BLaER1 (cell line): ENCODE measurements at regions not wholly inside any gene's neighbourhood (a gene's known extent, or its start where the extent isn't known, plus 50 kb on each side); places are given as distances from the start of the nearest gene placed in this dataset.

Source experiments
- H3K27ac ChIP-seq: shearing (Covaris generic); formaldehyde crosslinking; 2 replicates; pipeline ENCODE4 v1.8.1; 2022
- H3K27me3 ChIP-seq: shearing (Covaris generic); formaldehyde crosslinking; 2 replicates; pipeline ENCODE4 v1.8.1; 2022
- H3K36me3 ChIP-seq: shearing (Covaris generic); formaldehyde crosslinking; 2 replicates; pipeline ENCODE4 v1.8.1; 2022
- H3K4me1 ChIP-seq: shearing (Covaris generic); formaldehyde crosslinking; 2 replicates; pipeline ENCODE4 v1.8.1; 2022
- H3K4me2 ChIP-seq: shearing (Covaris generic); formaldehyde crosslinking; 2 replicates; pipeline ENCODE4 v1.8.1; 2022
- H3K4me3 ChIP-seq: shearing (Covaris generic); formaldehyde crosslinking; 2 replicates; pipeline ENCODE4 v1.8.1; 2022
- H3K9ac ChIP-seq: shearing (Covaris generic); formaldehyde crosslinking; 2 replicates; pipeline ENCODE4 v1.8.1; 2022
- H3K9me3 ChIP-seq: shearing (Covaris generic); formaldehyde crosslinking; 2 replicates; pipeline ENCODE4 v1.8.1; 2022
- H4K20me1 ChIP-seq: shearing (Covaris generic); formaldehyde crosslinking; 2 replicates; pipeline ENCODE4 v1.8.1; 2022
- Cebpa-rat ChIP-seq: shearing (Covaris generic); IDR thresholded peaks from 2 replicates; pipeline ENCODE4 v1.8.1; 2022

DNA sequence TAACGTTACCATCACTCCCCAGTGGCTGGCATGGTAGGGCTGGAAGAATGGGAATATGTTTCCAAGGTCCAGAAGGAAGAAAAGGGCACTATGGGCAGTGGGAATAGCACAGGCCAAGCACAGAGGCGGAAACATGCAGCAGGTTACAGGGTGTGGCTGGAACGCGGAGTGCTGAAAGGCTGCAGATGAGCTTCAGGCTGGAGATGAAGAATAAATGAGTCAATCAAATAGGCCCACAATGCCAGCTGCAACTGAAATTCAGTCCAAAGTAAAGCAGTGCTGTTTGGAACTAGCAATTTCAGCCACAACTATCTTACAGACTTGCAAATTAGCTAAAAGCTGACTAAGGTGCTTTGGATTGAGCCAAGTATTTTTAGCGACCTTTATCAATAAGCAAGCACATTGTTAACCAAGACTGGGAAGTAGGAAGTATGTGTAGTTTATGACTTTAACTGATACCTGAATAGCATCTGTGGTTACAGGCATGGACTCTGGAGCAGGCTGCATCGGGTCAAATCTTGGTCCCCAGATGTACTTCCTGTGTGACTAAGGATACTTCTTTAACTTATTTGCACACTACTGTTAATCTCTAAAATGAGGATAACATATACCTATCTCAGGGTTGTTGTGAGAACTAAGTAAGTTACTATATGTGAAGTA, 77.5 kb upstream of the CTTNBP2 start:
- no peaks in the 10 kb centered on the region for H3K4me1 ChIP-seq
- no peaks in the 10 kb centered on the region for H3K9me3 ChIP-seq
- H3K27ac ChIP-seq, result no peak overlapping the region
- no peak overlapping the region for H3K4me2 ChIP-seq
- no peaks in the 10 kb centered on the region for H4K20me1 ChIP-seq
- H3K36me3 ChIP-seq, result no peaks in the 10 kb centered on the region
- H3K4me3 ChIP-seq, result no peak overlapping the region
- no peaks in the 10 kb centered on the region for H3K27me3 ChIP-seq
- no peak for TF ChIP-seq Cebpa-rat
- no peak overlapping the region for H3K9ac ChIP-seq

DNA sequence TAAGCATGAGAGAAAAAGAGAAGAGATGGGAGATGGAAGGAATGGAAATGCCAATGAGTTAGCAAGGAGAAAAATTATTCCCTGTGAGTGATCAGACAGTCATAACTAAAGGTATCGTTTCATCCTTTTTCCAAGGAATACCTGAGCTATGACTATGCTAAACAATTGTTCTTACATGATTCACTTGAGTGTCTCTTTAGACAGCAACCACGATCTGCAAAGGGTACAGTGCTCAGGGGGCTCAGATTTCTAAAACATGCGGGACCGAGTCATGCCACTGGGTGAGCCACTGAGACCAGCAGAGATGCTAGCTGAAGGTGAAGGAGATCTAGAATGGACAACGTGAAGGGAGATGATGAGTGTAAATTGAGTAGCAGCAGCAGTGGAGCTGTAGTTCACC, 78.0 kb upstream of the CTTNBP2 start:
- Histone ChIP-seq H3K27ac (no peak overlapping the region), H3K9me3 (no peaks in the 10 kb centered on the region), H3K9ac (no peak overlapping the region), H3K27me3 (no peaks in the 10 kb centered on the region), H3K4me3 (no peak overlapping the region), H4K20me1 (no peaks in the 10 kb centered on the region), H3K4me1 (no peaks in the 10 kb centered on the region), H3K4me2 (no peak overlapping the region), H3K36me3 (no peaks in the 10 kb centered on the region)
- TF ChIP-seq Cebpa-rat, result no peak

DNA sequence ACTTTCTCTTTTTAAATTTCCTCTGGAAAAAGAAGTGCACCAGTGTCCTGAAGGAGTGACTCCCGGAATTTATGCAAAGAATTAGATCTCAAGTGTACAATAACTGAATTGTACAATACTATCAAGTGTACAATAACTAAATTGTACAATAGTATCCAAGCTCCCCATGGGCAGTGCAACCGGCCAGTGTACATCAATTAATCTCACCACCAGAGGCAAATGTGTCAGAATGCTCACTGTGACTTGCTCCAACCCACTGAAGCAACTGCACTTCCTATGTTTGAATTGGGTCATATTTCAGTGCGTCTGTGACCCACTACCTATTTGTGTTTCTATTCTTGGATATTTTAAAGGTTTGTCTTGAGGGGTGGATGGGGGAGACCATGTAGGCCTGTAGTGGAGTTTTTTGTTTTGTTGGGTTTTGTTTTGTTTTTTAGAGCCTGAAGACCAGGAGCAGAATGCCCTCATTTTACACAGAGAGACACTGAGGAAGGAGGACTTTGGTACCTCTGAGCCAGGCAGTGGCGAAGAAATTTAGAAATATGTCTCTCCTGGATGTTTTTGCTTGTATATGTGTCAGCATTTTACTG, 78.5 kb upstream of the CTTNBP2 start:
- no peak overlapping the region for H3K4me3 ChIP-seq
- no peak overlapping the region for H3K4me2 ChIP-seq
- no peak overlapping the region for H3K27ac ChIP-seq
- H4K20me1 ChIP-seq, result no peaks in the 10 kb centered on the region
- no peaks in the 10 kb centered on the region for H3K36me3 ChIP-seq
- TF ChIP-seq Cebpa-rat, result no peak
- H3K4me1 ChIP-seq, result no peaks in the 10 kb centered on the region
- no peak overlapping the region for H3K9ac ChIP-seq
- no peaks in the 10 kb centered on the region for H3K9me3 ChIP-seq
- H3K27me3 ChIP-seq, result no peaks in the 10 kb centered on the region

DNA sequence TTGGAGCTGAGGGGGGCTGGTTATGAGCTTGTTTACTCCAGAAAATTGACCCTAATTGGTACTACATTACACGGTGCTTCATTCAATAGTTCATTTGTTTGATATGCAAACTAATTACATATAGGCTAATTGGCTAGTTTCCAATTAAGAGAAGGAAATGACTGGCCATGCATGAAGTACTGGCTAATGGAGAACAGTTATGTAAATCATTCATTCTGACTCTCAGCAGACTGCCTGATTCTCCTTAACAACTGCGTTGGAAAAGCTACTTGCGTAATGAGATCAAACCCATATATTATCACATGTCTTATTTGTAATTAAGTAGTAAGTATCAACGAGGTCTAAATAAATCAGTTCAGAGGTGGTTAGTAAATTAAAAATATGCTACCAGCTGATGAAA, 81.8 kb upstream of the CTTNBP2 start:
- no peak overlapping the region for H3K4me3 ChIP-seq
- no peak for TF ChIP-seq Cebpa-rat
- no peak overlapping the region for H3K27ac ChIP-seq
- no peaks in the 10 kb centered on the region for H3K9me3 ChIP-seq
- no peak overlapping the region for H3K9ac ChIP-seq
- no peaks in the 10 kb centered on the region for H3K4me1 ChIP-seq
- H3K4me2 ChIP-seq, result no peak overlapping the region
- no peaks in the 10 kb centered on the region for H4K20me1 ChIP-seq
- H3K27me3 ChIP-seq, result no peaks in the 10 kb centered on the region
- H3K36me3 ChIP-seq, result no peaks in the 10 kb centered on the region

DNA sequence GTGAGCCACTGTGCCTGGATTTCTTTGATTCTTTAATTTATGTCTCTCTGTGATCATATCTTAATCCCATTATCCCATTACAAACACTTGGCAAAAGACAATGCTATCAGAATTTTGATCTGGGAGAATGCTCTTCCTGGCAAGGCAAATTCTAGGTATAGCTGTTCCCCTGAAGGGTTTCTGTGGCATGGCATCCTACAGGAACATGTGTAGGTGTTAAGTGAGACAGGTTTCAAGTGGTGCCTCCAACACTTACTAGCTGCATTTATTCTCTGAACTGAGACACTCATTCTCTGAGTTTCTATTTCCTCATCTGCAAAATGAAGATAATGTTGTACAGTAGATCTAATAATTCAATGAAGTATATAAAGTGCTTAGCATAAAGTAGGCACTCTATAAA, 87.1 kb upstream of the CTTNBP2 start:
- Histone ChIP-seq H3K27ac (no peak overlapping the region), H3K9ac (no peak overlapping the region), H3K36me3 (no peaks in the 10 kb centered on the region), H4K20me1 (no peaks in the 10 kb centered on the region), H3K4me1 (no peaks in the 10 kb centered on the region), H3K9me3 (no peaks in the 10 kb centered on the region), H3K27me3 (no peaks in the 10 kb centered on the region), H3K4me2 (no peak overlapping the region), H3K4me3 (no peak overlapping the region)
- no peak for TF ChIP-seq Cebpa-rat

DNA sequence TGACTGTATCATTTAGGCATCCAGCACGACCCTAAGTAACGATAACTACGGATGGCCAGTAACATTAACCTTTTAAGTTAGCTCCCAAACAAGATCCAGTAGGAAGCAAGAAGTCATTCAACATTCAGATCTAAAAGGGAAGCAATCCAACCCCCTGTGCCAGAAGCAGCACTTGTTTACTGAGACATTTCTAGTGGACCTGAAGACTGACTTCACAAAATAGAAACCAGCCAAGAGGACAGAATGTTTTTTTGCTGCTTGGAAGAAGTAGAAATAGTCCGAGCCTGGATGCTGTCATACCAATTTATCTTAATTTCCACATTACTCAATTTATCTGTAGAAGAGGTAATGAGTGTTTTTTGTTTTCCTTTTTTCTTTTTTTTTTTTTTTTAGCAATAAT, 88.0 kb upstream of the CTTNBP2 start:
- Histone ChIP-seq H3K9ac (no peak overlapping the region), H3K4me1 (no peaks in the 10 kb centered on the region), H3K9me3 (no peaks in the 10 kb centered on the region), H3K36me3 (no peaks in the 10 kb centered on the region), H3K27me3 (no peaks in the 10 kb centered on the region), H4K20me1 (no peaks in the 10 kb centered on the region), H3K27ac (no peak overlapping the region), H3K4me3 (no peak overlapping the region), H3K4me2 (no peak overlapping the region)
- no peak for TF ChIP-seq Cebpa-rat

DNA sequence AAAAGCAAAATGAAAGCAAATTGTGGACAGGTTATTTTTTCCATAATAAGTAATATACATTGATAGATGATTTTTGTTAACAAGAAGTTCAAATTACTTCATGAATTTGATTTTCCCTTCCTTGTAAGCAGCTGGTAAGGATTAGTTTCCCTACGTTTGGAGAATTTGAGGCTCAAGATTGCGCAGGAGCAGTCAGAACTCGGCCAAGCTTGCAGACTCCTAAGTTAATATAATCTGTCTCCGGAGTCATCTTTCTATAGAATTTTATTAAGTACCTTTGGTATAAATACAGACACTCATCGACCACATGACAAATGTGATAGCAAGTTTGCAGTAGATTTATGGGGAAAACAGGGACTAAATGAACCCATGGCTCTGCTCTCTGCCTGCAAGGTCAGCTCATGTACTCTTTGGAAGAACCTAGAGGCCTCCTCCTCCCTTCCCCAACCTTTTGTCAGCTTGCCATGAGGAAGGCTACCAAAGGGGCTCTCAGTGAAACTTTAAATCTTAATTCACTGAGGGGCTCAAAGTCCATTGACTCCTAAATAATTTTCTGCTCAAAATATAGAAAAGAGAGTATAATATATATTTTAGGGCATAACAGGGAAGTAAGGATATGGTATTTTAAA, 89.2 kb upstream of the CTTNBP2 start:
- Histone ChIP-seq H3K4me1 (no peaks in the 10 kb centered on the region), H3K4me3 (no peak overlapping the region), H4K20me1 (no peaks in the 10 kb centered on the region), H3K27ac (no peak overlapping the region), H3K9ac (no peak overlapping the region), H3K27me3 (no peaks in the 10 kb centered on the region), H3K36me3 (no peaks in the 10 kb centered on the region), H3K4me2 (no peak overlapping the region), H3K9me3 (no peaks in the 10 kb centered on the region)
- TF ChIP-seq Cebpa-rat, result no peak

DNA sequence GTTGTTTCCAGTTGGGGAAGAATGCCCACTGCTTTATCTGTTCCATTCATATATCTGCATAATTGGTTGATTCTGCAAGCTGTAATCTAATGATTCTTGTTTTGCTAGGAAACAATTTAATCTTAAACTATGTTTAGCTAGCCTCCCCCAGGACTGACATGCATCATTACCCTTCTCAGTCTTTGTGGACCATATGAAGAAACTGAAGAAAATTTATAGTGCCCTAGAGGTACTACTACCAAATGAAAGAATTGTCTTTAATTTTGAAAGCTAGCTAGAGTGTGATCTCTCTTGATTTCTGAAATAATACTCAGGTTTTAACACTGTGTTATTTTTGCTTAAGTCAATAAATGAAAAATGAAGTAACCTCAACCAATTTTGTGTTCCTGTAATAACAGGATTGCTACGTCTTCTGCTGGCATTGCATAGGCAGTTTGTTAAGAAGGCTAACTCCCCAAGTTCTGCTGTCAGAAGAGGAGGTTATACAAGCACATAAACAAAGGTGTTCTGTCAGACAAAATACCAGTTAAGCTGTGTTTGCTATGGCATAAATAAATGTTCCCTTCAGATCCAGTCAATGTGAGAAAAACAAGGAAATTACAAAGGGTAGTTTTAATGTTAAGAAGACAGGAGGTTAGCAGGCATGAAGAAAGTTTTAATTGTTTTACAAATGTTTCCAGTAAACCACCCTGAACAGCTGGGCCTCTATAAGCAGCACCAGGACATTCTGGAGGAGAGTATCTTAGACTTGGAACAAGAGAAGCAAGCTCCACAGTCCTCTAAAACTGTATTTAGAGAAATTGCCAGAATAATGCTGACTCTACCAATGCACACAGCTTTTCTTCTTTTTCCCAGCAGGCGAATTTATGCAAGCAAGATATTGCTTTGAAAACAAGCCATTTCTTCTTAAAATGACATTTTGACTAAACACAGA, 90.3 kb upstream of the CTTNBP2 start:
- no peaks in the 10 kb centered on the region for H3K4me1 ChIP-seq
- no peak overlapping the region for H3K27ac ChIP-seq
- no peak for TF ChIP-seq Cebpa-rat
- no peak overlapping the region for H3K9ac ChIP-seq
- H3K36me3 ChIP-seq, result no peaks in the 10 kb centered on the region
- no peak overlapping the region for H3K4me2 ChIP-seq
- no peaks in the 10 kb centered on the region for H3K9me3 ChIP-seq
- H4K20me1 ChIP-seq, result no peaks in the 10 kb centered on the region
- H3K4me3 ChIP-seq, result no peak overlapping the region
- no peaks in the 10 kb centered on the region for H3K27me3 ChIP-seq

DNA sequence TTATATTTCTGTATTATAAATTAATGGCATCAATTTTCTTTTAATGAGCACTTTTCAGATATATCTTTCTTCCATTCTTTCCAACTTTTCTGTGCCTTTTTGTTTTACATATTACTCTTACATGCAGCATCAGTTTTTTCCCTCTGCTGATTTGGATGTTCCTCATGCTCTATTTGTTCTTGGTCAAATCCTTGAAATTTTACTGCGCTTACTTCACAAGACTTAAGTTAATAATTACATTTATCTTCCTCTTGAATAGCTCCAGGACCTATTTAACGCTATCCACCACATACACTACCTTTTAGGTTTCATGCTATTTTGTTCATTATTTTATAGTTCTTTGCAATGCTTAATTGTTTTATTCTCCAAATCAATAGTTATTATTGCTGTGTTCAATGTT, 97.6 kb upstream of the CTTNBP2 start:
- no peak overlapping the region for H3K4me3 ChIP-seq
- H3K27ac ChIP-seq, result no peak overlapping the region
- no peaks in the 10 kb centered on the region for H3K27me3 ChIP-seq
- H4K20me1 ChIP-seq, result no peaks in the 10 kb centered on the region
- no peak overlapping the region for H3K9ac ChIP-seq
- H3K9me3 ChIP-seq, result no peaks in the 10 kb centered on the region
- H3K4me2 ChIP-seq, result no peak overlapping the region
- peaks cover 12% of the 10 kb centered on the region for H3K4me1 ChIP-seq
- no peak for TF ChIP-seq Cebpa-rat
- H3K36me3 ChIP-seq, result no peaks in the 10 kb centered on the region
